NCI-H2227 treated with DMSO at 0.1 percent for 48 hours (cell line): ENCODE measurements at regions not wholly inside any gene's neighbourhood (a gene's known extent, or its start where the extent isn't known, plus 50 kb on each side); places are given as distances from the start of the nearest gene placed in this dataset.

Source experiments
- DNase-seq: peaks from one replicate; lab custom pipeline; 2025; lab: John Stamatoyannopoulos, UW

GRCh38 chr15:95492388-95493070, 838.0 kb upstream of the NR2F2 start:
- no peak for DNase-seq

GRCh38 chr15:95494971-95495541, 835.4 kb upstream of the NR2F2 start:
- no peak for DNase-seq

GRCh38 chr15:95497634-95498033, 832.9 kb upstream of the NR2F2 start:
- no peak for DNase-seq

DNA sequence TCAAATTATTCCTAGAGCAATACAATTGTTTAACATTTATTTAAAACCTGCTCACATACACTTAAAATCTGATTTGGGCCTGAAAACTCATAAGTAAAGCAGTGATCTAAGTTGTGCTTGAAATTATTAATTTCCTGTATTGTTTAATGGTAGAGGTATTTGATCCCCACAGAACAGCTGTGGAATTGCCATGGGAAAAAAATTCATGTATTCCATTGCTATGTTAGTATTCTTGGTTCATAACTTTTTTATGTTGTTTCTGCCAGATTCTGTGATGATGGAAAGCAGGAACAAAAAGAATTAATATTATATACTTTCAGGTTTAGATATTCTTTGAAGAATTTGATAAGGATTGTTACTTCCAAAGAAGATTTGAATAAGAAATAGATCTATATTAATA, 831.5 kb upstream of the NR2F2 start:
- DNase-seq: no peak

- DNase-seq: no peak
Observed at GRCh38 chr15:95499397-95499796, 831.1 kb upstream of the NR2F2 start.

DNA sequence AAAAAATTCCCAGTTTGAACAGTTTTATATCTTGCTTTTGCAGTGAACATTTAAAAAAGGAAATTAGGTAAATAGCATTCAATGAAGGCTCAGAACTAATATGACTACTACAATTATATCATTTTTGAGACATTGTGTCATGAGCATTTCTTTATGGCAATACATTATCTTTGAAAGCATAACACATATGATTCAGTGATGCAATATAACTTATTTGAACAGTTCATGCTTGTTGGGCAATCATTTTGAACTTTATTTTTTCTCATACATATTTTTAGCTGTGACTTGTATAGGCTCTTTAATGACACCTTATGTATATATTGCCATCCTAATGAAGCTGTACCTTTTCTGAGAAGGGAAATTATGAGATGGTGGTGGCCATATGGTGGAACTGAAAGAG, 828.6 kb upstream of the NR2F2 start:
- no peak for DNase-seq

DNA sequence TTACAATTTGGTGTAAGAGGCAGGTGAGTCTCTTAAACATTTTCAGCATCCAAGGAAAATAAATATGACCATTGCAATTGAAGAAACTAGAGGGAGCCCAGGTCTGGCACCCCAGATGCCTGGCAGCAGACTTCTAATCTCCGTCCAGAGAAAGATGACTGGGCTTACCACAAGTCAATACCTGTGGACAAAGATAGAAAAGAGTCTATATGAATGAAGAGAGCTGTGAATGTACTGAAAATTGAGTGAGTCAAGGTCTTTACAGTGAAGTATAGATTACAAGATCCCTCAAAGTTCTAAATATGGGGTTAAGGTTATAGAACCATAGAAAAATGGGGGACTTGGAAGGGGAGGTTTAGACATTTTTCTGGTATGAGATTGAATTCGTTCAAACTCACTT, 827.4 kb upstream of the NR2F2 start:
- no peak for DNase-seq

DNA sequence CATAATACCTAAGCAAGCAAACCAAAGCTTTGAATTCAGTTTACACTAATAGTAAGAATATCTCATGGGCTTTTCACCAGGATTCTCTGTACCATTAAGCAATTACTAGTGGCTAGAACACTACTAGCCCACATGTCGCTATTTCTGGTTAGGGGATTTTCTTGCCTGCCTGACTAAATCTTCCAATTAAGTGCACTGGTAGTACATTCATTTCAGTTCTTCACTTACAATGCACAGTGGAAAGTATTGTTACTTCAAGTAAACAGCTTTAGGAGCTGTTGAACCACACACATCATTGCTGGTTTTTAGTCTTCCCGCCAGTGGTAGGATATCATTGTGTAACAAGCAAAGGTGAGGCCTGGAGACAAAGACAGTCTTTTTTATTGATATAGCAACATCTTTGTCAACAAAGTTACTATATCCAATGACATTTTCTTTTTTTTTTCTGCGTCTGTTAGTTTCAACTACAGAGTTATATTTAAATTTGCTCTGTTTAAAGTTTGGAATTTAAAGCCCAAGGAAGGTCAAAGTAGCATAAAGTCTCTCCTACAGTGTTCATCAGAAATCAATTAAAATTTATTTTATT, 826.8 kb upstream of the NR2F2 start:
- no peak for DNase-seq

GRCh38 chr15:95511671-95512070, 818.8 kb upstream of the NR2F2 start:
- no peak for DNase-seq

DNA sequence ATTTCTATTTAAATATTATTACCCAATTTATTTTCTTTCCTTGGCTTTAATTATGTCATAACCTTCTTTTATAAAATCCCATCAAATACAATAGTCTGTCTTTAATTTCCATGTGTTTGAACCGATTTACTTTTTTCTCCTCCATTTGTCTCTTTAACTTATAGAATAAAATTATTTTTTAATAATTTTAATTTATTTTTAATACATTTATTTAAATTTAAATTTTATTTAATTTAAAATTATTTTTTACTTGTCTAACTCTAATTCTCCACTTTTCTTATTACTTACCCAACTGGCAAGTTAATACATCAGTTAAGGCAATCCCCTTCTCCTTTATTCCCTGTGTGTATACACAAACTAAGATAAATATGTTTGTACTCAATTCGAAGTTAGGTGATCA, 817.6 kb upstream of the NR2F2 start:
- no peak for DNase-seq

- DNase-seq: no peak
Observed at GRCh38 chr15:95519887-95520286, 810.6 kb upstream of the NR2F2 start.

- no peak for DNase-seq
Observed at GRCh38 chr15:95520511-95520910, 810.0 kb upstream of the NR2F2 start.

- no peak for DNase-seq
Observed at GRCh38 chr15:95520922-95521321, 809.6 kb upstream of the NR2F2 start.

- no peak for DNase-seq
Observed at GRCh38 chr15:95522533-95522932, 808.0 kb upstream of the NR2F2 start.

- DNase-seq: no peak
Observed at GRCh38 chr15:95528920-95529319, 801.6 kb upstream of the NR2F2 start.

DNA sequence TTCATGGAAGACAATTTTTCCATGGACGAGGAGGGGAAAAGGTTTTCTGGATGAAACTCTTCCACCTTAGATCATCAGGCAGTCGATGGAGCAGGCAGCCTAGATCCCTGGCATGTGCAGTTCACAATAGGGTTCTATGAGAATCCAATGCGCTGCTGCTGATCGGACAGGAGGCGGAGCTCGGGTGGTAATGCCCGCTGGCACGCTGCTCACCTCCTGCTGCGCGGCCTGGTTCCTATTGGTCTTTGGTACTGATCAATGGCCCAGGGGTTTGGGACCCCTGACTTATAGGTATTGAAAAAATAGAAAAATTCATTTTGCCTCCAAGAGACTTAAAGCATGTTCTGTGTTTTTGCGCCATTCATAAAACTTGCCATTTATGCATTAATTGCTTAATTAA, 793.9 kb upstream of the NR2F2 start:
- no peak for DNase-seq

DNA sequence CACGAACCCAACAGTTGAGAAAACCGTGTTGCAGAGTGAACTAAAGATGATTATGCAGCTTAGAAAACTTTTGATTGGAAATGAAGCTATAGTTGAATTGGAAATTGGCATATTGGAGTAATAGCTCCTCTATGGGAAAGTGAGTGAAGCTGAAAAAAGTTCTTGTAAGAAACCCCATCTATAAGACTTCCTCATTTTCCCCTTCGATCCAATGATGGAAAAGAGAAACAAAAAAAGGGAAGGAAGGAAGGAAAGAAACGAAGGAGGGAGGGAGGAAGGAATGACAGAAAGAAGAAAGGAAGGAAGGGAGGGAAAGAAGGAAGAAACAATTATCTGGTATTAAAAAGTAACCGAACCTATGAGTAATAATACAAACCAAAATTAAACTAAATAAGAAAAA, 791.8 kb upstream of the NR2F2 start:
- DNase-seq: no peak

DNA sequence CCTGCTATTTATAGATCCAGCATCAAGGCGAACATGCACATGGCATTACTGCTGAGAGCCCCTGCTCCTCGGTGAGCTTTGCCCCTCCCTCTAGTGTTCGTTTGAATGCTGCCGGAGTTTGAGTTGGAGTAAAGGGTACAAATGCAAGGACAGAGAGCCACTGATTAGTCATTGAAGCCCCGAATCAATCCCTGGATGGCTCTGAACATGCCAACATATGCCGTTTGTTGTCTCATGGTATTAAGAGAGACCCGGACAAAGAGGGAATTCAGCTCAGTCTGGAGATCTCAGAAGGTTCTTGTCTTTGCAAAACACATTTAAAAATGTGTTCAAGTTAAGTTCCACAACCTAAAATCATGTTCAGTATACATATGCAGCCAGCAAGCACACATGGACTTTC, 789.2 kb upstream of the NR2F2 start:
- no peak for DNase-seq

DNA sequence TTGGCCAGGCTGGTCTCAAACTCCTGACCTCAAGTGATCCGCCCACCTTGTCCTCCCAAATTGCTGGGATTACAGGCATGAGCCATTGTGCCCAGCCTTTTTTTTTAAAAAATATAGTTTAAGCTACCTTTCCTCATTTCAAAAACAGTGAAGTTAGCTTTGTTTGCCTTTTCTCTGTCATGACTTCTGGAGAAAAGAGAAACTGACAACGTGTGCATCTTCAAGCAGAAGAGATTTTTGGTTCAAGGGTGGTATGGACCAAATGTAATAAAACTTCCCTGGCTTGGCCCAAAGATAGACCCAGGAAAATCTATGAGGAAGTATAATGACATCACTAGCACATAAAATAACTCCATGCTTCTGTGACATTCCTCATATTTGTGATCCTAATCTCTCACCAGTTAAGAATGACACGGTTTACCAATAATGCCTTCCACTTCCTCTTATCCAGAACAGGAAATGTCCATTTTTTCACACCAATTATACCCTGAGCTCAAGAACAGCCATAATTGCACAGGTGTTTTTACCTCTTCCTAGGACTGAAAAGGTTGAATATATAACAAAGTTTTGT, 781.2 kb upstream of the NR2F2 start:
- DNase-seq: no peak

DNA sequence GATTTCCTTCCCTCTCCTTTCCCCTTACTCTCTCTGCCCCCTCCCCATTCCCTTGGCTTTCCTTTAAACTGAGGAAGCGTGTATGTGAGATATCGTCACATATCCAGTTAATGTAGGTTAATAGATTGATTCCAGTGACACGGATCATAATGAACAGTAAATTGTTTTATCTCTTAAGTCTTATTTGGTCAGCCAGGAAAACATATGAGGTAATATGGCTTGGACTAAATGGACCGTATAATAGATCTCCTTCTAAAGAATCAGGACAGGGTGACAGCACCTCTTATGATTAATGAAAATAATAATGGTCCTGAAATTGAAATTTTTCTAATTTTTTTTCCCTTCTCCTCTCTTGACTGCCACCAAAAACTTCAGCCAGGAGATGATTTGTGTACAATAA, 779.8 kb upstream of the NR2F2 start:
- DNase-seq: no peak

GRCh38 chr15:95556225-95556624, 774.3 kb upstream of the NR2F2 start:
- no peak for DNase-seq

- no peak for DNase-seq
Observed at GRCh38 chr15:95556866-95557225, 773.7 kb upstream of the NR2F2 start.

- DNase-seq: no peak
Observed at GRCh38 chr15:95557226-95558046, 773.1 kb upstream of the NR2F2 start.
